PC-3 (cell line): ENCODE measurements at regions not wholly inside any gene's neighbourhood (a gene's known extent, or its start where the extent isn't known, plus 50 kb on each side); places are given as distances from the start of the nearest gene placed in this dataset.

Source experiments
- EZH2 ChIP-seq: fragments of 300-600 bp; sonication (generic); IDR thresholded peaks from one replicate; pipeline ENCODE4 v1.6.1; 2017; ENCODE audit warnings: antibody characterized with exemption, mild to moderate bottlenecking, low read length; ENCODE audit not compliant: unreplicated experiment
- EZH2phosphoT487 ChIP-seq: fragments of 300-600 bp; sonication (generic); IDR thresholded peaks from 2 replicates; pipeline ENCODE4 v1.6.1; 2018; ENCODE audit warnings: mild to moderate bottlenecking, antibody characterized with exemption, low read length, borderline replicate concordance
- TF ChIP-seq, protein P1 (sequence below): fragments of 300-600 bp; sonication (generic); conservative IDR thresholded peaks from 2 replicates; pipeline ENCODE4 v1.5.1; 2017; ENCODE audit warnings: antibody characterized with exemption, low read depth, mild to moderate bottlenecking, low read length

- TF ChIP-seq, protein P1, sequence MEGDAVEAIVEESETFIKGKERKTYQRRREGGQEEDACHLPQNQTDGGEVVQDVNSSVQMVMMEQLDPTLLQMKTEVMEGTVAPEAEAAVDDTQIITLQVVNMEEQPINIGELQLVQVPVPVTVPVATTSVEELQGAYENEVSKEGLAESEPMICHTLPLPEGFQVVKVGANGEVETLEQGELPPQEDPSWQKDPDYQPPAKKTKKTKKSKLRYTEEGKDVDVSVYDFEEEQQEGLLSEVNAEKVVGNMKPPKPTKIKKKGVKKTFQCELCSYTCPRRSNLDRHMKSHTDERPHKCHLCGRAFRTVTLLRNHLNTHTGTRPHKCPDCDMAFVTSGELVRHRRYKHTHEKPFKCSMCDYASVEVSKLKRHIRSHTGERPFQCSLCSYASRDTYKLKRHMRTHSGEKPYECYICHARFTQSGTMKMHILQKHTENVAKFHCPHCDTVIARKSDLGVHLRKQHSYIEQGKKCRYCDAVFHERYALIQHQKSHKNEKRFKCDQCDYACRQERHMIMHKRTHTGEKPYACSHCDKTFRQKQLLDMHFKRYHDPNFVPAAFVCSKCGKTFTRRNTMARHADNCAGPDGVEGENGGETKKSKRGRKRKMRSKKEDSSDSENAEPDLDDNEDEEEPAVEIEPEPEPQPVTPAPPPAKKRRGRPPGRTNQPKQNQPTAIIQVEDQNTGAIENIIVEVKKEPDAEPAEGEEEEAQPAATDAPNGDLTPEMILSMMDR, result no peak
- no peak for TF ChIP-seq EZH2
- no peak for TF ChIP-seq EZH2phosphoT487
Measured at GRCh38 chr10:75314570-75314969, 78.8 kb upstream of the COMTD1 start.
